ENCODE measurements at regions not wholly inside any gene's neighbourhood (a gene's known extent, or its start where the extent isn't known, plus 50 kb on each side); places are given as distances from the start of the nearest gene placed in this dataset.

DNA sequence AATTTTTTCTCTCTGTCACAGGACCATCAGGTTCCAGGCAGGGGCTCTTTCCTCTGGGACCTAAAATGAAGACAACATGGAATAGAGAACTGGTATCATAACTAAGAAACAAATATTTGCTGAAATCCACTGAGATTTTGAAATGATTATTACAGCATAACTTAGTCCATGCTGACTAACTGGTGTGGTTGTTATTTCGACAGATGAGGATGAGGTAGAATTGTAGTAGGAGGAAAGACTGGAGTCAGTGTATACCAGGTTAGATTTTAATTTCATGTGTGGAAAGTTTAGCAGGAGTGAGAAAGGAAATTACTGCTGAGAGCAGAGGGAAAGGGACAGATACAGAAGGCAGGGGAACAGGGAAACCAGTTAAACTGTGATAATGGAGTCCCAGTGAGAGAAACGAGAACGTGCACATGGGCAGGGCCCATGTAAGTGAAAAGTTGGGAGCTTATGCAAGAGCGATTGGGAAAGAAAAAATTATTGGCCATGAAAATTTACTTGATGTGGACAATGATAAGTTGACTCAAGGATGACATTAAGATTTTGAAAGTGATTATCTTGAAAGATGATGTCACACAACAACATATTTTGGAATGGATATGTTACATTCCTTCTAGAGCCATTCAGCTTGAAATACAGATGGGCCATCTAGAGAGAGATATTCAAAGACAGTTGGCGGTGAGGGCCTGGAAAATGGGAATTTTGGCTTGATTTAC is 98.7 kb upstream of the DDIT4L start:
- DNase-seq (ENCODE audit: extremely low read depth, insufficient read length): no peak
- Histone ChIP-seq H3K36me3 (ENCODE audit: control insufficient read depth, insufficient read depth, low read length) (no peaks in the 10 kb centered on the region), H3K4me3 (replicated peaks; ENCODE audit: low read depth, low read length) (no peak overlapping the region), H3K27me3 (replicated peaks; ENCODE audit: control insufficient read depth, insufficient read depth, low read length) (no peaks in the 10 kb centered on the region)
- TF ChIP-seq, protein P1, sequence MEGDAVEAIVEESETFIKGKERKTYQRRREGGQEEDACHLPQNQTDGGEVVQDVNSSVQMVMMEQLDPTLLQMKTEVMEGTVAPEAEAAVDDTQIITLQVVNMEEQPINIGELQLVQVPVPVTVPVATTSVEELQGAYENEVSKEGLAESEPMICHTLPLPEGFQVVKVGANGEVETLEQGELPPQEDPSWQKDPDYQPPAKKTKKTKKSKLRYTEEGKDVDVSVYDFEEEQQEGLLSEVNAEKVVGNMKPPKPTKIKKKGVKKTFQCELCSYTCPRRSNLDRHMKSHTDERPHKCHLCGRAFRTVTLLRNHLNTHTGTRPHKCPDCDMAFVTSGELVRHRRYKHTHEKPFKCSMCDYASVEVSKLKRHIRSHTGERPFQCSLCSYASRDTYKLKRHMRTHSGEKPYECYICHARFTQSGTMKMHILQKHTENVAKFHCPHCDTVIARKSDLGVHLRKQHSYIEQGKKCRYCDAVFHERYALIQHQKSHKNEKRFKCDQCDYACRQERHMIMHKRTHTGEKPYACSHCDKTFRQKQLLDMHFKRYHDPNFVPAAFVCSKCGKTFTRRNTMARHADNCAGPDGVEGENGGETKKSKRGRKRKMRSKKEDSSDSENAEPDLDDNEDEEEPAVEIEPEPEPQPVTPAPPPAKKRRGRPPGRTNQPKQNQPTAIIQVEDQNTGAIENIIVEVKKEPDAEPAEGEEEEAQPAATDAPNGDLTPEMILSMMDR (IDR thresholded peaks at IDR 0.05; ENCODE audit: insufficient read depth, low read length, poor library complexity, severe bottlenecking): no peak

DNA sequence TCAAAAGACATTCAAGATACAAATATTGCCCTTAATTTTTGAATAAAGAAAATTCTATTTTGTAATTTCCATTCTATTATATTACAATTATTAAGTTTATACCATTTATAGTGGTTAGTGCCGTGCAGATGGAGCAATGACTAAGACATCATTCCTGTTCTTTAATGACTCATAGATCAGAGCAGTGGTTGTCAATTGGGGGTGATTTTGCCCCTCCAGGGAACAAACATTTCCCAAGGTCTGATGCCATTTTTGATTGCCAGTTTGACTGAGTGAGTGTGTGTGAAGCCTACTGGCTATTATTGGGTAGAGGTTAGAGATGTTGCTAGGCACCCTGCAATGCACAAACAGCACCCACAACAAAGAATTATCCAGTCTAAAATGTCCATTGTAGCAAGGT is 97.9 kb upstream of the DDIT4L start:
- Histone ChIP-seq H3K36me3 (ENCODE audit: control insufficient read depth, insufficient read depth, low read length) (no peaks in the 10 kb centered on the region), H3K27me3 (replicated peaks; ENCODE audit: control insufficient read depth, insufficient read depth, low read length) (no peaks in the 10 kb centered on the region), H3K4me3 (replicated peaks; ENCODE audit: low read depth, low read length) (no peak overlapping the region)
- DNase-seq (ENCODE audit: extremely low read depth, insufficient read length): no peak
- TF ChIP-seq, protein P1 (IDR thresholded peaks at IDR 0.05; ENCODE audit: insufficient read depth, low read length, poor library complexity, severe bottlenecking): no peak

DNA sequence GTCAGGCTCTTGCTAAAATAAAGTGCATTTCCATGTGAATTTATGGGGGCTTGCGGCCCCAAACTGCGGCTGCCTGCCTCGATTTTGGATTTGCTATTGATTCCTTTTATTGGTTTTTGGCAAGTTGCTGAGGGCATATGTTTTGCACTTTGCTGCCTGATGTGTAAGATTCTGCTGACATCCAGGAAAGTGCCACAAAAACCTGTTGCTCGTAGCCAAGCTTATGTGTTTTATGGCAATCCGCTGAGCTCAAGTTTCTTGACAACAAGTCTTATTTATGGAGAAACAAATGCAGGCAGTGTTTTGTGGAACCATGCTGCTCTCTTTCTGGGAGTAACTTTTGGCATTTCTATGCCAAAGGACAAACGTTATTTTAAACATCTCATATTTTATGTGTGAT is 97.3 kb upstream of the DDIT4L start:
- no peaks in the 10 kb centered on the region for H3K27me3 ChIP-seq (replicated peaks; ENCODE audit: control insufficient read depth, insufficient read depth, low read length)
- H3K4me3 ChIP-seq (replicated peaks; ENCODE audit: low read depth, low read length): no peak overlapping the region
- H3K36me3 ChIP-seq (ENCODE audit: control insufficient read depth, insufficient read depth, low read length): no peaks in the 10 kb centered on the region
- no peak for DNase-seq (ENCODE audit: extremely low read depth, insufficient read length)
- TF ChIP-seq, protein P1 (IDR thresholded peaks at IDR 0.05; ENCODE audit: insufficient read depth, low read length, poor library complexity, severe bottlenecking): no peak

DNA sequence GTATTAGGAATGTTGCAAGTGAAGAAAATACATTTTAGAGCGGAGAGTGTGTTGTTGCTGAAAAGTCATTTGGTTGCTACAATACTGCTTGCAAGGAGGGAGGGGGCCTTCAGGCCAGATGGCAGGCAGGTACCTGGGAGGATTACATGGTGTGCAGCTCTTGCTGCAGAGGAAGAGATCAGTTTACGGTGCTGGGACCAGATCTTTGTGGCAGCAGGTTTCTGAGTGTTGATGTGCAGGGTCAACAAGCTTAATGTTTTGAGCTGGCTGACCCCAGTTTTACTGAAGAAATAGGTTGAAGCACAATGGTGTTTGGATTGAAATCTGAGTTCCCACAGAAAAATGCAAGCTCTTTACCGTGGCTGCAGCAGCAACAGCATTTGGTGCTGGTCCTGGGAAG is 96.4 kb upstream of the DDIT4L start:
- DNase-seq (ENCODE audit: extremely low read depth, insufficient read length): no peak
- no peak overlapping the region for H3K4me3 ChIP-seq (replicated peaks; ENCODE audit: low read depth, low read length)
- TF ChIP-seq, protein P1 (IDR thresholded peaks at IDR 0.05; ENCODE audit: insufficient read depth, low read length, poor library complexity, severe bottlenecking): no peak

DNA sequence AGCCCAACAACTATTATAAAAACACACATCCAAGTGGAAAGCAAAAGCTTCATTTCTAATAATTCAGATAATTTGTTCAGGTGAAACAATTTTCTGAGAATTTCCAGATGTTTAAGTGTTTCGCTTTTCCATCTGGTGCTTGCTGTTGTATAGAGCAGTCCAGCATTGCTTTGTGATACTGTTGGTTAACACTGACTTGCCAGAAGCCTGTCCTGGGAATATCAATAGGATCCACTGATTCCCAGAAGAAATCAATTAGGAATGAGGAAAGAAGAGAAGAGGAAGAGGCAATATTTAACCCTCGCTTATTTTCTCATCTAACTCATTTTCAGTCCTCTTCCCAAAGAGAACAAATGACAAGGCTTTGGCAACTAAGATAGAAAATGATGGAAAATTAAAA is 94.9 kb upstream of the DDIT4L start:
- TF ChIP-seq, protein P1 (IDR thresholded peaks at IDR 0.05; ENCODE audit: insufficient read depth, low read length, poor library complexity, severe bottlenecking): no peak
- H3K4me3 ChIP-seq (replicated peaks; ENCODE audit: low read depth, low read length): no peak overlapping the region
- no peak for DNase-seq (ENCODE audit: extremely low read depth, insufficient read length)
- H3K36me3 ChIP-seq (ENCODE audit: control insufficient read depth, insufficient read depth, low read length): no peaks in the 10 kb centered on the region
- H3K27me3 ChIP-seq (replicated peaks; ENCODE audit: control insufficient read depth, insufficient read depth, low read length): no peaks in the 10 kb centered on the region

More for the DNA sequence above, 96.4 kb upstream of the DDIT4L start:
- H3K36me3 ChIP-seq (ENCODE audit: control insufficient read depth, insufficient read depth, low read length): no peaks in the 10 kb centered on the region
- no peaks in the 10 kb centered on the region for H3K27me3 ChIP-seq (replicated peaks; ENCODE audit: control insufficient read depth, insufficient read depth, low read length)

Measured in GM06990 (cell line).